GM03348 (cell line): ENCODE measurements at regions not wholly inside any gene's neighbourhood (a gene's known extent, or its start where the extent isn't known, plus 50 kb on each side); places are given as distances from the start of the nearest gene placed in this dataset.
A peak's percentile ranks its signal among the peaks of the same experiment; 100 is the strongest.

Experiments
- DNase-seq: peaks from one replicate; pipeline ENCODE4 v3.0.0; 2012; ENCODE audit warnings: low spot score

DNA sequence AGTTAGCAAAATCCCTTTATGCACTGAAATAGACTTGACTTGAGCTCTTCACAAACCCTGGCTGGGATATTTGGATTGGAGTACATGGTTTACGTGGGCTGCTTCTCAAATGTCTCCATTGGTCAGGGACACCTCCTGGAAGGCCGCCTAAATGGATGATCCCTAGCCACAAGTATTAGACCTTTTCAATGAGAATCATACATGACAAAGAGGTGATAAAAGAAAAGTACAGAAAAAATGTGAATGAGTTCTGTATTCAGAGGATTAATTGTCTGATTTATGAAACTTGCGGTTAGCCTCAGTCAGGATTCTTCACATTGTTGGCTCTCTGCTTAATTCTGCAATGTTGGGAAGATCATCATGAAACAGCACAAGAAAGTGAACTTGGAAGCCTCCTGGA is 752.8 kb upstream of the ADAMTS16 start:
- no peak for DNase-seq

DNA sequence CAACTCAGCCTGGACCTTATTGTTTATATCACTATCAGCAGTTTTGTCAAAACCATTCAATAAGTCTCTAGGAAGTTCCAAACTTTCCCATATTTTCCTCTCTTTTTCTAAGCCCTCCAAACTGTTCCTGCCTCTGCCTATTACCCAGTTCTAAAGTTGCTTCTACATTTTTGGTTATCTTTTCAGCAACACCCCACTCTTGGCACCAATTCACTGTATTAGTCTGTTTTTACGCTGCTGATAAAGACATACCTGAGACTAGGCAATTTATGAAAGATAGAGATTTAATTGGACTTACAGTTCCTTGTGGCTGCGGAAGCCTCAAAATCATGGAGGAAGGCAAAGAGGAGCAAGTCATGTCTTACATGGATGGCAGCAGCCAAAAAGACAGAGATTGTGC is 744.4 kb upstream of the ADAMTS16 start:
- DNase-seq = no peak

DNA sequence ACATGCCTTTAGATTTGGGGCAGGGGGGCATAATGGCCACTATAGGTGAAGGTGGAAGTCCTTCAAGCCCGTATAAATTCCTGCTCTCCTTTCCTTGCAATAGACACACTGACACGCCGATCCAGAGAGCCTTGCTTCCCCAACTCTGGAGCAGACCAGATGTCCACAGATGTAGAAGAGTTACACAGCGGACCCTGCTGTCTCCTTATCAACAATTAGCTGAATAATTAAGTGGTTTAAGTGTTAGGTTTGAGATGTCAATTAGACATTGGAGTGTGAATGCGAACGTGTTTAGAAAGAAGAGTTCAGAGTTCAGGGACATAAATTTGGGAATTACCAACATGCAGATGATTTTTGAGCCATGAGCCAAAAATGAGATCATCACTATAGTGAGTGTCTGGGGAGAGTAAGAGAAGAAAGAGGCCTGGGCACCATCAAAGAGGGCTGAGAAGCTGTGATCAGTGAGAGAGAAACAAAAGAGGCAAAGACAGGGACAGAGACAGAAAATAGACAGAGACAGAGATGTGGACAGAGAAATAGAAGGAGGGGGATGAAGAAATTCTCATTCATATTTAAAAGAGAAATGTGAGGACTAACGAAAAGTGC is 734.4 kb upstream of the ADAMTS16 start:
- DNase-seq = no peak

DNA sequence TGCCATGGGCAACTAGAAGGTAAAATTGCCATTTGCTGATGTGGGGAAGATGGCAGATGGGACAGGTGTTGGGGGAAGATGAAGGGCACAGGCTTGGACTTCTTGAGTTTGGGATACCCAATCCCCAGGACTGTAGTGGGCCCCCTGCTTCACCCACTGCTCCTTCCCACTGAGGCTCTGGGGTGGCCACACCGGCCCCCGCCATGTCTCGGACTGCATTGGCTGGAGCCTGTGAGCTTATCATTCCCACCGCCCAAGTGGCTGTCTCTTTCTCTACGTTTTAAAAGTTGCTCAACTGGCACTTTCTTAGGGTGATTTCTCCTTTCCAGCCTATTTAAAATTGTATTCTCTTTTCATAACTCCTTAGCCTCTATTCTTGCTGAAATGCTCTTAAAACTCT is 730.0 kb upstream of the ADAMTS16 start:
- no peak for DNase-seq

DNA sequence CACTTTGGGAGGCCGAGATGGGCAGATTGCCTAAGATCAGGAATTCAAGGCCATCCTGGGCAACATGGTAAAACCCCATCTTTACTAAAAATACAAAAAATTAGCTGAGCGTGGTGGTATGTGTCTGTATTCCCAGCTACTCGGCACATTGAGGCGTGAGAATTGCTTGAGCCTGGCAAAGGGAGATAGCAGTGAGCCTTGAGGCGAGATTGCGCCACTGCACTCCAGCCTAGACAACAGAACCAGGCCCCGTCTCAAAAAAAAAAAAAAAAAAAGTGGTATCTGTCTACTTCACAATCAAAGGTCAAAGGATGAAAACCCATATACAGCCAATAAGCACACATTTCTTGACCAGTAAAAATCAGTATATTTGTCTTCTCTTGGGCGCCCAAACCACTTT is 728.5 kb upstream of the ADAMTS16 start:
- no peak for DNase-seq

DNA sequence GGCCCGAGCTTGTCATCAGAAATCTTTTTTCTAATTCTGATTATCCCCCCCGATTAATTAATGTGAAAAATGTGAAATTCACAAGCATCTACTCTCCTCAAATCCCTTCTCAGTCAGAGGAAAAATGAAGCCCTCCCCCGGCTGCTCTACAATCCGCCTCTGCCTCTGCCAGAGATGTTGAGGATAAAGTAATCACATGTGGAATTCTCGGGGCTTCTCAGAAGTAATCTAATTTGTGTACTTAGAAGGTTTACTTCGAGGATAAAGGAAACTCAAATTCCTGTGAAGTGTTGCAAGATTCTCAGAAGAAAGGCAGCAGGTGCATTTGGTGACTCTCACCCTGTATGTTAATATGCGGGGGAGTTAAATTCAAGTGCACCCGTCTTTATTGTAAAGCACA is 726.1 kb upstream of the ADAMTS16 start:
- no peak for DNase-seq

DNA sequence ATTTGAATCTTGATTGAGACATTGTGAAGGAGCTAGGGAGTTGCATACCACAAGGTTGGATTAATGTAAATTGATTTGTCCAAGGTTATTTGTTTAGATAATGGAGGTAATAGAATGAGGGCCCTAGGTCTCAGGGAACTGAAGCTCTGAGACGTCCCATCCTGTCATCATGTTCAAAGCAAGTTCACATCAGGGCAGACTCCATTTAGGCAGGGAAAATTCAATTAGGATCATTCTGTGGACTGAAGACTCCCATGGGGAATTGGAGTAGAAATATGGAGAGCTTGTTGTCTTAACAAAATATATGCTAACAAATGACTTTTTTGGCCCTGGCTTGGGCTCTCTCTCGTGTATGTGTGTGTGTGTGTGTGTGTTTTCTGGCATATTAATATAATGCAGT is 722.0 kb upstream of the ADAMTS16 start:
- DNase-seq = no peak

DNA sequence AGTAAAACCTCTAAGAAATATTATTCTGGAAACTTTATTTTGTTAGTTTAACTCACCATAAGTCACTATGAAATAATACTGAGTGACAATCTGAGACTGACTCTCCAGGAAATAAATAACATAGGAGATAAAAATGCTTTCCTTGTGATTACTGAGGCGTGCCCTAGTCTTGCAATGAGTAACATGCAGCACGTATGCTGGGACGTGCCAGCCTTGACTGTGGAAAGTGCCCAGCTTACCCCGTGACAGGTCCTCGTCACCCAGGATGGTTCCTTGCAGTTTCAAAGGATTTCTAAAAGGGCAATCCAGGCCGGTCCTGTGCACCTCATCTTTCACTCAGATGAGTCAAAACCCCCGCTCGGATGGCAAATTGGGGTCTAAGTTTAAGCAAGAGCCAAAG is 720.8 kb upstream of the ADAMTS16 start:
- no peak for DNase-seq

DNA sequence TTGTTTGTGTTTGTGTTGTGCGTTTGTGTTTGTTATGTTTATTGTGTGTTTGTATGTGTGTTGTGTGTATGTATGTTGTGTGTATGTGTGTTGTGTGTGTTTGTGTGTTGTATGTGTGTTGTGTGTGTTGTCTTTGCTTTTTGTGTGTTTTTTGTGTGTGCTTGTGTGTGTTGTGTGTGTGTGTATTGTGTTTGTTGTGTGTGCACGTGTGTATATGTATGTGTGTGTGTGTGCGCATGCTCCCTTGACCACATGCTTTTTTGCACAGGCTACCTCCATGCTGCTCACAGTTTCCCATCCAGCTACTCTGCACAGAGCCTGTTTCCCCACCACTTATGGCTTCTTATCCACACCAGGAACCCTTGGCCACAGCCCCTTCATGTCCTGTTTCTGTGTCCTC is 720.0 kb upstream of the ADAMTS16 start:
- no peak for DNase-seq

DNA sequence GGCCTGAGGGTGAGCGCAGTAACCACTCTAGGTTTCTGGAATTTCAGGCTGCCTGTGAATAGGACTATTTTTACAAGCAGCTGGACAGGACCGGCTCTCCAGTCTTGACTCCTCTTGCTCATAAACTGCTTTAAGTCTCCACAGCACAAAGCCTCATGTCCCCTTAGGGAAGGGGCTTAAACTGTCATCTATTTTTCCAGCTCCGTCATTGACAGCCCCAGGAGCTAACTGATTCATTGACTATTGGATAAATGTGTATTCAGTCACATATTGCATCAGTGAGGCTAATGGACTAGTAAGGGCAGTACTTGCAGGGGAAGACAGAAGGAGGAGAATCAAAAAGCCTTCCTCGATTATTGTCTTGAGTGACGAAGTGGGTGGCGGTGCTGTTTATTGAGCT is 719.4 kb upstream of the ADAMTS16 start:
- DNase-seq = no peak

DNA sequence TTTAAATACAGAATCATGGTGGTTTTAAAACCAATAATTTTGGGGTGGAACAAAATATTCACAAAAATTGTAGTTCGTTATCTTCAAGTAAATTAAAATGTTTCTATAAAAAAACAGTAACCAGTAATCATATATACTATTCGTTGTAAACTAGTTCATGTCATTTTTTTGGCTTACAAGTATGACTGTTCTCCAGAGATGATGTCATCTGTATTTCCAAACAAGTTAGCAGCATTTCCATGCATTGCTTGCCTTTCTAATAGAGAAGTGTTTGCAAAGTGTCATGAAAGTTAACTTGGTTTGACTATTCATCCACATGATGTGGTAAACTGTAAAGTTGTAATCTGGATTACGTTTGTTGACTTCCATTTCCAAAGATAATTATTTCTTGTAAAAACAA is 717.9 kb upstream of the ADAMTS16 start:
- no peak for DNase-seq

DNA sequence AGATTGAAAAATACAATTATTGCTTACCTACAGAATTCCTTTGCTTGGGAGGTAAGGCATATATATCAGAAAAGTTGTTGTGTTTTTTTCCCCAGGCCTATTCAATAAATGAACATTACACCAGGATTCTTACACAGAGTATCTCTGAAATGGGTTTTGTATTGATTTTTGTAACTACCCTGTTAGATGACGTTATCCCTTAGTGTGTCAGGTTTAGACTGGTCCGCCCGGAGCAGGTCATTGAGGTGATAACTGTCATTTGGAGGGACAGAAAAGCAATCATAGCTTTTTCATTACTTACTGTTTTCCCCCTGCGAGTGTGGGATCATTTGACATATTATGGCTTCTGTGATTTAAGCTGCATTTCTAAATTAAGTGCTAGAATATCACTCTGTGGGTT is 715.2 kb upstream of the ADAMTS16 start:
- no peak for DNase-seq

DNA sequence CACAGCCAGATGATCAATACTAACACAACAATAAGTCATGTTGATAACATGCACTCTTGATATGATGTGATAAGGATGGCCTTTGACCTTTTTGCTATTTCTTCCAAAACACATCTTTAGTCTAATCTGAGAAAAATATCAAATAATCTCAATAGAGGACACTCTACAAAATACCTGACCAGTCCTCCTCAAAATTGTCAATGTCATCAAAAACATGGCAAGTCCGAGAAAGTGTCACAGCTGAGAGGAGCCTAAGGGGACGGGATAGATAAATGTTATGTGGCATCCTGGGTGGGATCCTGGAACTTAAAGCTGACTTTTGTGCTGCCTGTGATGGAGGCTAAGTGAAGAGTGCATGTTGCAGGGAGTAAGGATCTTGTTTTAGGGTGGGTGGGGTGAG is 699.6 kb upstream of the ADAMTS16 start:
- DNase-seq = no peak

DNA sequence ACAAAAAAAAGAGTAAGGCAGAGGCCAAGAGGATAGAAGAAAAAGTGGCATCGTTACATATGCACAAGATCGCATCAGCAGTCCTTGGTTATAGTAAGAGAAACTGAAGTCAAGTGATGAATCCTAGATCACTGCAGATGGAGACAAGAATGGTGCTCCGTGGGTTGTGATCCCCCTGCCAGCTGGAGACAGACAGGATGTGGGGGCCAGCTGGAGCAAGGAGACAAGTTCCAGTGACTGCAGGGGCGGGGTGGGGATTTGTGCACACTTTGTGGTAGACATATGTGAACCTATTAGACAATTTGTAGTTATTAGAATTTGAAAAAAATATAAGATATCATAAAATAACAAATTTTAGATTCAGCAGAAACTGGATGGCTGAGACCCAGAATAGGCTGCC is 697.9 kb upstream of the ADAMTS16 start:
- no peak for DNase-seq

DNA sequence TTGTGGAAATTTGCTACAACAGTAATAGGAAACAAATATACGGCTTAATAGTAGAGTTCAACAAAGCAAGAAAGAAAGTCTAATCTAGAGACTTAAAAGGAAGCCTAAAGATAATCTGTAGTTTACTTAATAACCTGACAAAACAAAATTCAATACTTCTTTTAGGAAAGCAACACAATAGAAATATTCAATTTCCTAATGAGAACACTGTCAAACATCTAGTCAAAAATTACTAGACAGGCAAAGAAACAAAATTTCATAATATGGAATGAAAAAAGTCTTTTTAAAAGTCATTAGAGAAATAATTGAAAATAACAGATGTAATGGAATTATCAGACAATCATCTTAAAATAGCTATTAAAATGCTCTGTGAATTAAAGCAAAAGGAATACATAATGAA is 692.5 kb upstream of the ADAMTS16 start:
- DNase-seq = no peak

DNA sequence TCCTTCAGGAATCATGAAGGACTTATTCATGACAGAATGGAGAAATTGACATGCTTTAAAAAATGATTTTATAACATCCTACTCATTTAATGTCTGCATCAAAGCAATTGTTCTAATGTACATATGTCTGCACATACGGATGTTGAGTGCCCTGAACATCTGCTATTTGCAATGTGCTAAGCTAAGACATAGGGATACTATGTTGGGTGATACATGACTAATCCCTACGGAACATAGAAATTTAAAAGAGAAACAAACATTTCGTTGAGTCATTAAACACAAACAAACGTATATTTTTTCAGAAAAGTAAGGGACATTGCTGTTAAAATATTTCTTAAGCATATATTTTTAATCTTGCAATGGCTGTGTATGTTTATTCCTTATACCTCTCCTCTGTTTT is 686.5 kb upstream of the ADAMTS16 start:
- DNase-seq = no peak

DNA sequence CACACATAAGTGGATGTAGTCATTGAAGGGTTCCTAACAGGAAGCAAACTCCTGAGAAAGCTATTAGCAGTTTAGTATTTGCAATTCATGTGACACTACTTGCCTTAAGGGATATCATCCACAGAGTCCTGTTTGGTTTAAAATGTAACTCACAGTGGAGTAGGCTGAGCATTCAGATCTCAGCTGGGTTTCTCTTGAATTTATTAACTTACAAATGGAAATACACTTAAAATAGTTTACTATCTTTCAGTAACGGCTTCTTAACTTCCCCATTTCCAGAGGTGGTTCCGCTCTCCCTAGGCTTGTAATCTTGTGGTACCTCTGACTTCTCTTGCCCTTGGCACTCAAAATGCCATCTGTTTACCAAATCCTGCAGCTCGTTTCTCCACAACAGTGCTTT is 660.7 kb upstream of the ADAMTS16 start:
- no peak for DNase-seq

DNA sequence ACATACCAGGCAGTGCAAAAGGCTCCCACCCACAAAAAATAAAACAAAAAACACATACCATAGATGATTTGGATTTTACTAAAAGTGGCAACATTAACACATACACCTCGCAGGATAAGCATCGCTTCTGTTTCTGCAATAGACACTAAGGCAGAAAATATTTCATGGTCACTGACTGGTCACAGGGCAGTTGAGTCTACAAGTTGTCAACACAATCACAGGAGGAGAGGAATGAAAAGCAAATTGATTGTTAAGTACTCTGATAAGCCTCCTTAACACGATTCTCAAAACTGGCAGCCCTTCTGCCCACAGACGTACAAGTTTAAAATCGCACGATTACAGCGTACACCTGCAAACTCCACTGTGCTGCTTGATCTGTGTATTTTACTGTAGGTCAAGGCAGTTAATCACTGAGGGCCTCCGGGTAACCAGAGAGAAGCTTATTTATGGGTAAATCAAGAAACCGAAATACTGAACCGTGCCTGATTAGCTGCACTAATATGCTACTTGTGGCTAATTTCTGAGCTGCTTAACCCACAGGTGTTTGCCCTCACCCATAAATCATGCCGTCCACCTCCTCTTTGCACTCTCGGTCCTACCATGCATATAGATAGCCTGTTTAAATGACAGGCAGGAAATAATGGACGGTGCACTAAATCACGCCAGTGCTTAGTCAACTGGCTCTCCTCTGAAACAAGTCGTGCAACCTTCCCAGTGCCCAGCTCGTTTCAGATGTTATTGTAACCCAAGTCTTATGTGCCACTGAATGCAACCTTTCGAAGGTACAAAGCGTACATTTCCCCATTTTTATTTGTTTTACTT is 659.4 kb upstream of the ADAMTS16 start:
- DNase-seq = no peak

DNA sequence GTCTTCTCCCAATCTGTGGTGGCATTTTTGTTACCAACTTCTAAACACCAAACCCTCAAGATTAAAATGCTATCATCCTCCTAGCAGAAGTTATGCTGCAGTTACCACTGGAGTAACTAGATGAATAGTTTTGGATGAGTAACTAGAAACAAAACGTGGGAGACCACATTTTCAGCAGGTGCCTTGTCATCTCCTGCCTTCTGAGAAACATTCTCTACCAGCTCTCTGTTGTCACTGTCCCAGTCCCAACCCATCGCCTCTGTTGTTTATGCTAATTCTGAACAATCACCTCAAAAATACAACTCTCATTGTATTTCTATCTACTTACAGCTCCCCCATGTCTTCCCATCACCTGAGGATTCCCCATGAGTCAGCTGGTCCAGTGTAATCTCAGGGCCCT is 652.5 kb upstream of the ADAMTS16 start:
- DNase-seq = no peak

DNA sequence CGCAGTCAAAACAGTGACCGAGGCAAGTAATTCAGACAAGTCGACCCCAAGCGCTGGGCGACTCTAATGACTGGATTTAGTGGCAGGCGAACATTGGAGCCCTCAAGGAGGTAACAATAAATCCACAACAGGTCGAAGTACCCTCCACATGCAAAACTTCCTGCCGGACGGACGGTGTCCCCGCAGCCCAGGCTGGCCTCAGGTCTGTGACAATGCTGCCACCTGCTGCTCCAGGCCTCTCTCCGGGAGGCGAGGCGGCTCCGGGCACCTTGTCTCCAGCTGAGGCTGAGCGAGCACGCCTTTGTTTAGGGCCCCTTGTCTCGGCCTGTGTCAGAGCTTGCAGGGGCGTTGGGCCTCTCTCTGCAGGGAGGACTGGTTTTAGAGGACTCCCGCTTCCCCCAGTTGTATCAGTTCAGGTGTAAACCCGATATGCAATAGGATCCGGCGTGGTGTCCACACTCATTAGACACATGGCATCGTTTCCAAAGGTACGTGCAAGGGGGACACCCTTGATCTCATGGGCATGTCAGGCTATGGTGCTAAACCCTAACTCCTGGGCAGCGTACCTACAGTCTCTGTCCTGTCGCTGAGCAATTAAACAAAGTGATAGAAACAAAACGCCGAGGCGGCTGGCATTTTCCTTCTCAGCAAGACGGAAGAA is 628.0 kb upstream of the ADAMTS16 start:
- DNase-seq = peak; percentile 23

DNA sequence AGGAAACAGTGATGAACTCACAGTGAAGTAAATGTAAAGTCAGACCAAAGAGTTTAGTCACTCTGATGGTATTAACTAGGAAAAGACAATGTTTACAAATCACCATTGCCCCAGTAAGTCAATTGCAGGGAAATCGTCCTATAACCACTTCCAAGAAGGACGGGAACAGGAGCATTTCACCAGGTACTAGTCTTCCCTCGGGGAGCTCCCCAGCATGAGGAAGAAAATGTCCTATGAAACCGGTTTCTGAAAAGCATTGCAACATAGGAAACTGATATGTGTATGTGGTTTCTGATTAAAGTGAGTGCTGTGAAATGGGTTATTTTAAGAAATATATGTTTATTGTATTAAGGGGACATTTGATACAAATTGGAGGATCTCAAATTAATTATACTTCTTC is 626.7 kb upstream of the ADAMTS16 start:
- DNase-seq = no peak

DNA sequence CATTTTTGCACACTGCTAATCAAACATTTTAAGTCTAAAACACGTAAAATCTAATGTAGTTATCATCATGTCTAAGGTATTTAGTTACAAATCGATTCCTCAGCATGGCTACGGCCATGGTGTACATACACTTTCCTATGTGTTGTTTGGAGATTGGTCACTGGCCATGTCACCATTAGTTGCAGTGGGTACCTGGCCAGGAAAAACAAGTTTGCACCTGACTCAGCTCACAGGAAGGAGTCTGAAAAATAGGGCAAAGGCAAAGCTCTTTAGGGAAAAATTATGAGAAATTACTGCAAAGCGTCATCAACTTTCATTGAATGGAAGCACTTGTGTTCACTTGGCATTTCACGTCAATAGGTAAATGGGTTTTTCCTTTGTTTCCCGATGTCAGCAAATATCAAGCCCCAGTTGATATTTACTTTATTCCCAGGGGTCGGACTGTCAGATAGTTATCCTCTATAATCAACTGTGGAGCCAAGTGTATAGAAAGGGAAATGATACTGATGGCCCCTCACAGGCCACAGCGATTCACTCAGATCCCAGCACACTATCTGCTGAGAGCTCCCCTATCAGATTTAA is 626.0 kb upstream of the ADAMTS16 start:
- no peak for DNase-seq
